Fibroblast of skin of left quadriceps (primary cell): ENCODE measurements at regions not wholly inside any gene's neighbourhood (a gene's known extent, or its start where the extent isn't known, plus 50 kb on each side); places are given as distances from the start of the nearest gene placed in this dataset.
"Not testable (repeated sequence)": the region's sequence is repeated elsewhere in the genome, so short reads cannot be mapped to it uniquely, and the experiment has no call there.

Experiments
- DNase-seq, 2 experiments: peaks; one replicate each; pipeline ENCODE4 v3.0.0-alpha.2; 2013; ENCODE audit warnings: low read depth in 2 of 2

GRCh38 chr9:107852891-107853290, 363.3 kb upstream of the KLF4 start:
- no peak for DNase-seq

GRCh38 chr9:107850653-107851052, 361.1 kb upstream of the KLF4 start:
- no peak for DNase-seq

- peak; percentile 13 to 20 for DNase-seq
Measured at GRCh38 chr9:107847978-107848964, 358.7 kb upstream of the KLF4 start.

GRCh38 chr9:107842530-107842929, 353.0 kb upstream of the KLF4 start:
- DNase-seq = no peak

GRCh38 chr9:107841076-107841475, 351.5 kb upstream of the KLF4 start:
- no peak for DNase-seq

- no peak for DNase-seq
Measured at GRCh38 chr9:107839371-107839770, 349.8 kb upstream of the KLF4 start.

GRCh38 chr9:107838766-107839165, 349.2 kb upstream of the KLF4 start:
- no peak for DNase-seq

- no peak for DNase-seq
Measured at GRCh38 chr9:107836300-107836699, 346.7 kb upstream of the KLF4 start.

GRCh38 chr9:107833295-107833694, 343.7 kb upstream of the KLF4 start:
- DNase-seq = no peak

- no peak for DNase-seq
Measured at GRCh38 chr9:107832871-107833270, 343.3 kb upstream of the KLF4 start.

GRCh38 chr9:107830479-107830878, 340.9 kb upstream of the KLF4 start:
- DNase-seq = no peak

- DNase-seq = no peak
Measured at GRCh38 chr9:107827884-107828283, 338.3 kb upstream of the KLF4 start.

- no peak for DNase-seq
Measured at GRCh38 chr9:107827304-107827703, 337.7 kb upstream of the KLF4 start.

- DNase-seq = not testable (repeated sequence)
Measured at GRCh38 chr9:107826688-107826983, 337.1 kb upstream of the KLF4 start.

- DNase-seq = no peak
Measured at GRCh38 chr9:107824556-107824955, 335.0 kb upstream of the KLF4 start.

- DNase-seq = no peak
Measured at GRCh38 chr9:107819772-107820565, 330.4 kb upstream of the KLF4 start.

GRCh38 chr9:107818503-107818829, 328.9 kb upstream of the KLF4 start:
- DNase-seq = not testable (repeated sequence)

GRCh38 chr9:107817595-107818502, 328.3 kb upstream of the KLF4 start:
- not testable (repeated sequence) for DNase-seq

GRCh38 chr9:107816561-107817021, 327.0 kb upstream of the KLF4 start:
- DNase-seq = no peak

GRCh38 chr9:107815782-107816560, 326.4 kb upstream of the KLF4 start:
- DNase-seq = no peak

GRCh38 chr9:107813287-107813686, 323.7 kb upstream of the KLF4 start:
- DNase-seq = no peak
